ENCODE measurements at regions not wholly inside any gene's neighbourhood (a gene's known extent, or its start where the extent isn't known, plus 50 kb on each side); places are given as distances from the start of the nearest gene placed in this dataset.

DNA sequence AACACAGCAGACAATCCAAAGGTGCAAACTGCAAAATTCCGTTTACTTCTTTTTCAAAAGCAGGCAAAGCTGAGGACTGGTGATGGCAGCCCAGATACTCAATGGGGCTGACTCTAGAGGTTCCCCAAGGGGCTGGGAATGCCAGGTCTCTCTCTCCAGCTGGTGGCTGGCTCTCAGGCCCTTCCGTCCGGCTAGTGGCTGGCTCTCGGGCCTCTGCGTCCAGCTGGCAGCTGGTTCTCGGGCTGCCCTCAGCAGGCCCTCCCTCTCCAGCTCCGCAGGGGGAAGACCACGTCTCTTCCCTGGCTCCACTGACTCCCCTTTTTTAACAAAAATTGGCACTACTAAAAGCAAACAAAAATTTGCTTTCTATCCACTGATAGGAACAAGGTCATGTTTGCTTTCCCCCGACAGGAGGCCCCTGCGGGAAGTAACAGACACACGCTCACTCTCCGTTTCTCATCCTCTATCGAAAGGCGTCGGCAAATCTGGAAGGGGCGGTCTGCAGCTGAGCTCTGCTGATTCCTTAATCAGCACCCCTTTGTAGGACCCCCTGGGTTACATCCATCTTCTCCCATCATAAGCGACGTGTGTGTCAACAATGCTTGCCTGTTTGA lies 381.4 kb downstream of the BRD1 start:
- Histone ChIP-seq H3K27ac (no peak overlapping the region), H3K4me3 (no peak overlapping the region), H3K9me3 (ENCODE audit: low read depth) (no peaks in the 10 kb centered on the region), H3K4me1 (ENCODE audit: low read depth) (peaks cover 6% of the 10 kb centered on the region), H3K36me3 (no peaks in the 10 kb centered on the region), H3K27me3 (peaks cover 15% of the 10 kb centered on the region)
- TF ChIP-seq, protein P1, sequence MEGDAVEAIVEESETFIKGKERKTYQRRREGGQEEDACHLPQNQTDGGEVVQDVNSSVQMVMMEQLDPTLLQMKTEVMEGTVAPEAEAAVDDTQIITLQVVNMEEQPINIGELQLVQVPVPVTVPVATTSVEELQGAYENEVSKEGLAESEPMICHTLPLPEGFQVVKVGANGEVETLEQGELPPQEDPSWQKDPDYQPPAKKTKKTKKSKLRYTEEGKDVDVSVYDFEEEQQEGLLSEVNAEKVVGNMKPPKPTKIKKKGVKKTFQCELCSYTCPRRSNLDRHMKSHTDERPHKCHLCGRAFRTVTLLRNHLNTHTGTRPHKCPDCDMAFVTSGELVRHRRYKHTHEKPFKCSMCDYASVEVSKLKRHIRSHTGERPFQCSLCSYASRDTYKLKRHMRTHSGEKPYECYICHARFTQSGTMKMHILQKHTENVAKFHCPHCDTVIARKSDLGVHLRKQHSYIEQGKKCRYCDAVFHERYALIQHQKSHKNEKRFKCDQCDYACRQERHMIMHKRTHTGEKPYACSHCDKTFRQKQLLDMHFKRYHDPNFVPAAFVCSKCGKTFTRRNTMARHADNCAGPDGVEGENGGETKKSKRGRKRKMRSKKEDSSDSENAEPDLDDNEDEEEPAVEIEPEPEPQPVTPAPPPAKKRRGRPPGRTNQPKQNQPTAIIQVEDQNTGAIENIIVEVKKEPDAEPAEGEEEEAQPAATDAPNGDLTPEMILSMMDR (IDR thresholded peaks at IDR 0.05; ENCODE audit: low read depth, low read length) = no peak
- no peak for DNase-seq (ENCODE audit: low read depth in 1 of 2, low spot score in 1 of 2)

DNA sequence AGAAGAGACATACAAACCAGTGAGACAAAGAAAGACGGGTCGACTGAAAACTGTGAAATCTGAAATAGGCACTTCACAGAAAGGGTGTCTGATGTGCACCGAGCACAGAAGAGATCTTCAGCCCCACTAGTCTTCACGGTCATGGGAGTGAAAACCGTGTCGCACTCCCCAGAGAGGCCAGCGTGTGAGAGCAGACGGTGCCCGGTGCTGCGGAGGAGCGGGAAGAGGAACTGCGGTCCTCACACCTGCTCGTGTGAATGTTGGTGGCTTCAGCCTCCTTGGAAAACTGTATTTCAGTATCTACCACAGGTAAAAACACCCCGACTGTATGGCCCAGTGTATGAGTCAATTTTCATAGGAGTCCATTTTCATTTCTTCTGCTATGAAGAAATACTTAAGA lies 382.9 kb downstream of the BRD1 start:
- H3K4me1 ChIP-seq (ENCODE audit: low read depth) = no peaks in the 10 kb centered on the region
- no peaks in the 10 kb centered on the region for H3K9me3 ChIP-seq (ENCODE audit: low read depth)
- DNase-seq (ENCODE audit: low read depth in 1 of 2, low spot score in 1 of 2) = no peak
- peaks cover 9% of the 10 kb centered on the region for H3K27me3 ChIP-seq
- no peak overlapping the region for H3K27ac ChIP-seq
- H3K36me3 ChIP-seq = no peaks in the 10 kb centered on the region
- TF ChIP-seq, protein P1 (IDR thresholded peaks at IDR 0.05; ENCODE audit: low read depth, low read length) = no peak
- H3K4me3 ChIP-seq = no peak overlapping the region

DNA sequence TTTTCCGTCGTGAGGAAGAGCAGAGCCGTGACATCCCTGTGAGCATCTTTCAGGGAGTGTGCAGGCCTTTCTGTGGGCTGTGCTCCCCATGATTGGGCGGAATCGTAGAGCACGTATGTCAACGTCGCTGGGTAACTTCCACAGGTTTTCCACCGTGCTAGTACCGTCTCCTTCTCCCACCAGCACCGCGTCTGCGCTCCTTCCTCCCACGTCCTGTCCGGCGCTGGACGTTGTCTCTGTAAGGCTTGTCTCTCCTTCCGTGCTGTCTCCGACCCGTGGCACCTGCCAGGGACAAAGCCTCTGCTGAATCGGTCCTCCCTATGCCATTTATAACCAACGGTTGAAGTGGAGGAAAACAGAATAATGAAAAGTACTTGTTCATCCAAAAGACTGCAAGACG lies 386.7 kb downstream of the BRD1 start:
- DNase-seq (ENCODE audit: low read depth in 1 of 2, low spot score in 1 of 2) = no peak
- H3K4me1 ChIP-seq (ENCODE audit: low read depth) = no peaks in the 10 kb centered on the region
- no peaks in the 10 kb centered on the region for H3K36me3 ChIP-seq
- H3K9me3 ChIP-seq (ENCODE audit: low read depth) = no peaks in the 10 kb centered on the region
- no peak overlapping the region for H3K27ac ChIP-seq
- H3K27me3 ChIP-seq = no peaks in the 10 kb centered on the region
- H3K4me3 ChIP-seq = no peak overlapping the region
- TF ChIP-seq, protein P1 (IDR thresholded peaks at IDR 0.05; ENCODE audit: low read depth, low read length) = no peak

DNA sequence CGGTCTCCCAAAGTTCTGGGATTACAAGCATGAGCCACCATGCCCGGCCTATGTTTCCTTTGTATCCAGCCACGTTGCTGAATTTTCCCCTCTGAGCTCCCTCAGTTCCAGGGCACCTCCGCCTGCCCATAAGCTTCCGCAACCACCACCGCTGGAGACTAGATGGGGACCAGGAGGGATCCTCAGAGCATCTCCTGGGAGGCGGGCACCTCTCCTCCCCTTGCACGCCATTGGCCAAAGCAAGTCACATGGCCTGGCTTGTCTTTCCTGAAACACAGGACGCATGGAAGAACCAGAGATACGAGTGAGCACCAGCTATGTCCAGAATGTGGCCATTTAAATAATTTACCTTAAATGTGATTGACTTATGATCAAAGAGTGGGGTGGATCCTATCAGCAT lies 388.3 kb downstream of the BRD1 start:
- TF ChIP-seq, protein P1 (IDR thresholded peaks at IDR 0.05; ENCODE audit: low read depth, low read length) = no peak
- no peaks in the 10 kb centered on the region for H3K36me3 ChIP-seq
- no peaks in the 10 kb centered on the region for H3K9me3 ChIP-seq (ENCODE audit: low read depth)
- H3K27me3 ChIP-seq = no peaks in the 10 kb centered on the region
- no peaks in the 10 kb centered on the region for H3K4me1 ChIP-seq (ENCODE audit: low read depth)
- H3K4me3 ChIP-seq = no peak overlapping the region
- H3K27ac ChIP-seq = no peak overlapping the region
- no peak for DNase-seq (ENCODE audit: low read depth in 1 of 2, low spot score in 1 of 2)

DNA sequence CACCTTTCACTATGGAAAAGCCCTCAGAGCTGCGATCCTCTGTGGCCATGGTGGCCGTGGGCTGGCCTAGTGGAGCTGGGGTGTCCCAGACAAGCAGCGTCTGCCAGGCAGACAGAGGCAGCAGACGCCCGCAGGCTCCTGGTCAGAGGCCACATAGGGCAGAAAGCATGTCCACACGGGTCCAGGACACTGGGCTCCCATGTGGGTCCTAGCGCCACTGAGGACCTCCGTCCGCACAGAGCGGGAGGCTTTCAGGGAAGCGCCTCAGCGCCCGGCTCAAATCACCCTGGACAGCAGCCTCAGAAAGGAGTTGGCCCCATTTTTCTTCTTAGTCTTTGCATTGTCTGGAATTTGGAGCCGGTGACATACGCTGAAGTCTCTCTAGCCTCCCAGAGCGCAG lies 389.7 kb downstream of the BRD1 start:
- no peak for DNase-seq (ENCODE audit: low read depth in 1 of 2, low spot score in 1 of 2)
- Histone ChIP-seq H3K27ac (no peak overlapping the region), H3K4me1 (ENCODE audit: low read depth) (no peaks in the 10 kb centered on the region), H3K36me3 (no peaks in the 10 kb centered on the region), H3K9me3 (ENCODE audit: low read depth) (no peaks in the 10 kb centered on the region), H3K27me3 (no peaks in the 10 kb centered on the region), H3K4me3 (no peak overlapping the region)
- TF ChIP-seq, protein P1 (IDR thresholded peaks at IDR 0.05; ENCODE audit: low read depth, low read length) = no peak
